Fibroblast of upper back skin (primary cell): ENCODE measurements at regions not wholly inside any gene's neighbourhood (a gene's known extent, or its start where the extent isn't known, plus 50 kb on each side); places are given as distances from the start of the nearest gene placed in this dataset.
"Not testable (repeated sequence)": the region's sequence is repeated elsewhere in the genome, so short reads cannot be mapped to it uniquely, and the experiment has no call there.

Experiments
- DNase-seq: peaks from one replicate; pipeline ENCODE4 v3.0.0-alpha.2; 2013

DNA sequence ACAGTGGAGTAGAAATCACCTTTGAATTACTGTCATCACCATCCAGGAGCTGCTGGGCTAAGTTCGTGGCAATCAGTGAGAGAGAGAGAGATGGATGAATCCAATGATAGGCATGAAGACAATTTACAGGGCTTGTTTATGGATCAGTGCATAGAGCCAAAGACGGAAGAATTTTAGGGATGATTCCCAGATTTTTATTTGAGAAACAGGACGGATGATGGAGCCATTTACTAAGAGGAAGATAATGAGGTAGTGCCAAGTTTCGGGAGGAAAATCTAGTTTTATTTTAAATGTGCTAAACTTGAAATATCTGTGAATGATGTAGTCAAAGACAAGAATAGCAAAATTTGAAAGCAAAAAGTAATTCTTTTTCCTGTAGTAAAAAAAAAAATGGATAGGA is 394.2 kb upstream of the PAPPA start:
- DNase-seq: peak; percentile 22

DNA sequence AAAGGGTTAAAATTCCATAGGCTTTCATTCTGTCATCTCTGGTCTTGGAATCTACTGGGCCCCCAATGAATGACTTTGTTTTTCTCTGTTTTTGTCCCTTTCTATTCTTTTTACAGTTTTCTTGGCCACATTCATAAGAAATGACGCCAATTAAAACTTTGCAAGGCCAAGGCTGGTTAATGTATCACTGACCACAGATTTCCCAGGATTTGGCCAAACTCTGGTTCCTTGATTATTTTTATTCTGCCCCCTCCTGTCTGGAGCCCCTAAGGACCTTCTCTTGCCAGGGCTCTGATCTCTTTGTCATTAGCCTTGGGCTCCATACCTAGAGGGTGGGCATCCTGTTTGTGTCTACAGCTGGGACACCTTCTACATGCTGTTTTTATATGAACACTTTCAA is 388.9 kb upstream of the PAPPA start:
- DNase-seq: no peak

GRCh38 chr9:115765060-115765459 is 388.5 kb upstream of the PAPPA start:
- DNase-seq: no peak

- no peak for DNase-seq
Observed at GRCh38 chr9:115766370-115766955, 387.1 kb upstream of the PAPPA start.

DNA sequence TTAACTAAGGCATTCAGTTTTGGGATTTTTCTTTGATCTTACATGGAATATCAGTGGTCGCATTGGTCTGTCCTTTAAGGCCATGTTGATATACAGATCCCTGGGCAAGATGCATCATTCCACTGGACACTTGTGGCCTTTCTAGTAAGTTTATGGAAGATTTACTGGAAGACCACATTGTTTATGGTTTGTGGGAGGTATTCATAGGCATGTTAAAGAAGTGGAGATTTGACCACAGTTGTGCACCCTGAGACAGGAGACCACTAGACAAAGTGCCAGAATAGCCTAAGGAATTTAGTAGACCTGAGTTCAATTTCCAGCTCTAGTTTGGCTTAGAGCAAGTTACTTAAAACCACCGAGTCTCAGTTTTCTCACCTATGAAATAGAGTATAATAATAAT is 383.1 kb upstream of the PAPPA start:
- DNase-seq: peak; percentile 41

GRCh38 chr9:115775659-115776058 is 377.9 kb upstream of the PAPPA start:
- DNase-seq: no peak

DNA sequence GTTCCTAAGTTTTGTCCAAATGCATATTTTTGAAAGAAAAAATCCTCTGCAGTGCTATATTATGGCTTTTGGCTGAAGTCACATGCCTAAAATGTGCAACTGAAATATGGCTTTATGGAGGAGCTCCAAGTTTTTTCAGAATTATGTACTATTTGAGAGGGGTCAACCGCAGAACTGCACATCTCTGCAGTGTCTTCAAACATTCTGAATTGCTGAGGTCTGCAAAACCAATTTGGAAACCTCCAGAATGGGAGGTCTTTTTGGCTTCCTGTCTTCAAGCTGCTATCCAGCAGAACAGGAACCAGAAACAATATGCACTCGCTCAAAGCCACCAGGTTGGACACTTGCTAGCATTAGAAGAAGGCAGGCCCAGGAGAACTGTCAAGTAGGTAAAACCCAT is 376.0 kb upstream of the PAPPA start:
- DNase-seq: peak; percentile 79

DNA sequence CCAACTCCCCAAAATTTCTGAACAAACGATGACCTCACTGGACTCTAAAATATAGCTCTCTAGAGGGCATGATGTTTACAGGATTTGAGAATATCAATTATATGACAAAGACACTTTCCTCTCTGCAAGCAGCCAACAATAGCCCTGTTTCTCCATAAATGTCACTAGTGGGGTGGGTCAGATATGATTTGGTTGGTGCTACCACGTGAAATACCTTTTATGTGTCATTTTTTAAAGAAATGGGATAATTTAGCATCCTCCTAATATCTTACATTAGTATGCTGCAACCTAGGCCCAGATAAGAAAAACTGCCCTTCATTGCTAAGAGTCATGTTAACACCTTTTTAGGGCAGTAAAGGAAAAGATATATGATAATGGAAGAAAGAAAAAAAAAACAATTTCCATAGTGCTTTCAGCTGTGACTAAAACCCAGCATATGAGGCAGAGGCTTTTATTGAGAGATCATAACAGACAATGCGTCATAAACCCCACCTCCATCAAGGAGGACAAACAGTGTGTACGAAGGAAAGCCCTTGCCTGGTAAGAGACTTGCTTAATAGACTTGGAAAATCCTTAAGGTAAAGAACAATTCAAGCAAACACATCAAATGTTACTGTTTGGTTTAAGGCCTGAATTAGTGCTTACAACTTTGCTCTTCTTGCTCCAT is 372.4 kb upstream of the PAPPA start:
- no peak for DNase-seq

GRCh38 chr9:115786321-115786720 is 367.3 kb upstream of the PAPPA start:
- DNase-seq: peak; percentile 66

DNA sequence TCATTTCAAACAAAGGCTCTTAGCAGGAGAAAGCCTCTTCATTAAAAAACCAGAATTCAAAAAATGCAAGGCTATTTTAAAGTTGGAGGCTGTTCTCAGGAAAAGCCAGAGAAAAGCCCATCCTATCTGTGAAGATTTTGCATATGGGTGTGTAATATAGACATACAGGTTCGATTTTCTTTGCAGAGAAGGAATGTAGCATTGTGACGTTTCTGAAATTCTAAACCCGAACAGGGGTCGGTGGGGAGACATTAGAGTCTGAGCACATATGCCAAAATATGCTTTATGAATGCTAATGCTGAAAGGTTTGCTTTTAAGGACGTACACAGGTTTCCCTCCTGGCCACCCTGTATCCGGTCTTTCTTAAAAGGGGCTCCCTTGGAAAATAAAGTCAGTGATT is 363.1 kb upstream of the PAPPA start:
- no peak for DNase-seq

- peak; percentile 39 for DNase-seq
Observed at GRCh38 chr9:115794921-115795475, 358.6 kb upstream of the PAPPA start.

GRCh38 chr9:115799734-115800133 is 353.9 kb upstream of the PAPPA start:
- DNase-seq: no peak

- DNase-seq: no peak
Observed at GRCh38 chr9:115804206-115804605, 349.4 kb upstream of the PAPPA start.

GRCh38 chr9:115808108-115808507 is 345.5 kb upstream of the PAPPA start:
- DNase-seq: no peak

DNA sequence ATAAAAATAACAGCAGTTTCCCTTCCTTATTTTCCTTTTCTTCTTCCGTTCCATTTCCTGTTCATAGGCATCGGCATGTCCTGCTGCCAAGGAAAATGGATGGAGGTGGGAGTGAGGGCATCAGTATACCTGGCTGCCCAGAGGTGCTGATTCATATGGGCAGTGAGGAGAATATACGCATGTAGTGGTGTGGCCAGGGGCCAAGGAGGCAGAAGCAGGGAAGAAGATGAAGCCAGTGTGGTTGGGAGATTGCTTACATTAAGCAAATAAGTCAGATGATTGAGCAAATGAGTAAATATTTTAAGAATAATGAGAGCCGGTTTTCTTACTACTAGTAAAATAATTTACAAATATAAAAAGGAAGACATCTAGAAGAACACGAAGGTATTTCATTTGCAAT is 344.9 kb upstream of the PAPPA start:
- peak; percentile 17 for DNase-seq

- DNase-seq: no peak
Observed at GRCh38 chr9:115810166-115810565, 343.4 kb upstream of the PAPPA start.

DNA sequence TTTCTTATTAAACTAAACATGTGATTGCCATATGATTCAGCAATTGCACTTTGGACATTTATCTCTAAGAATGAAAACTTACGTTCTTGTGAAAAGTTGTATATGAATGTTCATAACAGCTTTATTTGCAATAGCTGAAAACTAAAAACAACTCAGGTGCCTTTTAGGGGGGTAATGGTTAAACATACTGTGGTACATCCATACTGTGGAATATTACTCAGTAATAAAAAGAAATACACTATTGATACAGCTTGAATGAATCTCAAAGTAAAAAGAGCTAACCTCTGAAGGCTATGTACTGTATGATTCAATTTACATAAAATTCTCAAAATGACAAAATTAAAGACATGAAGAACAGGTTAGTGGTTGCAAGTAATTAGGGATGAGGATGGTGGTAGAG is 339.5 kb upstream of the PAPPA start:
- no peak for DNase-seq

- DNase-seq: no peak
Observed at GRCh38 chr9:115815786-115816185, 337.8 kb upstream of the PAPPA start.

DNA sequence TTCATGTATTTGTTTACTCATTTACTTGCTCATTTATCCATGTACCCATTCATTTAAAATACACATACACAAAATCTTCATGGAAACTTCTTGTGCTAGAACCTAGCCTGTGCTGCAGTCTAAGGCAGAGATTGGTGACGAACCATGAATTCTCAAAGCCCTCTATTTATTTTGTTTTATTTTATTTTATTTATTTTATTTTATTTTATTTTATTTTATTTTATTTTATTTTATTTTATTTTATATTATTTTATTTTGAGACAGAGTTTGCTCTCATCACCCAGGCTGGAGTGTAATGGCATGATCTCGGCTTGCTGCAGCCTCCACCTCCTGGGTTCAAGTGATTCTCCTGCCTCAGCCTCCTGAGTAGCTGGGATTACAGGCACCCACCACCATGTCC is 334.9 kb upstream of the PAPPA start:
- DNase-seq: not testable (repeated sequence)

GRCh38 chr9:115832031-115832430 is 321.6 kb upstream of the PAPPA start:
- peak; percentile 63 for DNase-seq

DNA sequence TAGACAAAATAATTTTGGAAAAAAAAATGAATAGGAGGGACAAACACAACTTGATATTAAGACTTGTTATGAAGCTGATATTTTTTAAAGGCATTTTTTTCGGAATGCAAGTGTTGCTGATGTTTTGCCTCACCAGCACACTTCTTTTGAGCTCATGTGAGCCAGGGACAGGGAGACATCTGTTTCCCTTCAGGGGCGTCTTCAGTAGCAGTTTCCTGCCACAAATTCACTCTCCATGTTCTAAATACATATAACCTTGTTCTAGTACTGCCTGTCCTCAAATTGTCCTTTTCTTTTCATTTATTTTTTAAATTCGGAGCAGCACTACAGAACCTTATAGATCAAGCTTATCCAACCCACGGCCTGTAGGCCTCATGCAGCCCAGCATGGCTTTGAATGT is 316.0 kb upstream of the PAPPA start:
- DNase-seq: no peak

GRCh38 chr9:115838417-115838816 is 315.2 kb upstream of the PAPPA start:
- DNase-seq: no peak

DNA sequence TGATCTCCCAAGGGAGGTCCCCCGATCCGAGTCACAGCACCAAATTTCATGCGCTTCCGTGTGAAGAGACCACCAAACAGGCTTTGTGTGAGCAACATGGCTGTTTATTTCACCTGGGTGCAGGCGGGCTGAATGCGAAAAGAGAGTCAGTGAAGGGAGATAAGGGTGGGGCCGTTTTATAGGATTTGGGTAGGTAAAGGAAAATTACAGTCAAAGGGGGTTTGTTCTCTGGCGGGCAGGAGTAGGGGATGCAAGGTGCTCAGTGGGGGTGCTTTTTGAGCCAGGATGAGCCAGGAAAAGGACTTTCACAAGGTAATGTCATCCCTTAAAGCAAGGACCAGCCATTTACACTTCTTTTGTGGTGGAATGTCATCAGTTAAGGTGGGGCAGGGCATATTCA is 309.2 kb upstream of the PAPPA start:
- DNase-seq: not testable (repeated sequence)

GRCh38 chr9:115845648-115846312 is 307.8 kb upstream of the PAPPA start:
- peak; percentile 63 for DNase-seq
